Common myeloid progenitor, CD34-positive (primary cell): ENCODE measurements at regions not wholly inside any gene's neighbourhood (a gene's known extent, or its start where the extent isn't known, plus 50 kb on each side); places are given as distances from the start of the nearest gene placed in this dataset.

Experiments used
- CTCF ChIA-PET: fragments of 350-600 bp; sonication (Branson Sonifier 250); formaldehyde crosslinking; loops from one replicate; lab custom pipeline; 2021; ENCODE audit warnings: antibody characterized with exemption; lab: Charles Lee
- POLR2A ChIA-PET: fragments of 350-600 bp; sonication (Branson Sonifier 250); formaldehyde crosslinking; loops from one replicate; lab custom pipeline; 2021; ENCODE audit warnings: antibody characterized with exemption; lab: Charles Lee
- DNase-seq, 3 donors: peaks; one replicate each; pipeline versions ENCODE4 v3.0.0 to v3.0.0-alpha.2; 2013
- H3K27ac ChIP-seq, 2 experiments: 1 replicate in 1 of 2; 2 replicates in 1 of 2; pipeline ENCODE4 v1.7.0; 2013; ENCODE audit warnings: inconsistent platforms in 2 of 2, low read length in 2 of 2, mild to moderate bottlenecking in 2 of 2, low read depth in 1 of 2, moderate library complexity in 1 of 2; ENCODE audit not compliant: severe bottlenecking in 2 of 2, insufficient read depth in 1 of 2, poor library complexity in 1 of 2
- H3K27me3 ChIP-seq, 5 experiments: replicated peaks in 2 of 5; 1 replicate in 3 of 5; 2 replicates in 2 of 5; pipeline versions ENCODE4 v1.6.1 to v1.7.0; 2013; ENCODE audit warnings: low read length in 4 of 5, mild to moderate bottlenecking in 2 of 5, moderate library complexity in 2 of 5, inconsistent platforms in 1 of 5; ENCODE audit not compliant: insufficient read depth in 5 of 5, control insufficient read depth in 4 of 5
- H3K36me3 ChIP-seq, 4 experiments: 1 replicate in 2 of 4; 2 replicates in 2 of 4; pipeline versions ENCODE4 v1.6.1 to v1.7.0; 2013; ENCODE audit warnings: low read length in 3 of 4, control low read depth in 1 of 4, mild to moderate bottlenecking in 1 of 4; ENCODE audit not compliant: control insufficient read depth in 4 of 4, insufficient read depth in 4 of 4
- H3K4me1 ChIP-seq, 4 experiments: 1 replicate in 3 of 4; 2 replicates in 1 of 4; pipeline versions ENCODE4 v1.6.1 to v1.7.1; 2013; ENCODE audit warnings: low read length in 3 of 4, mild to moderate bottlenecking in 3 of 4, control low read depth in 1 of 4, inconsistent platforms in 1 of 4, moderate library complexity in 1 of 4; ENCODE audit not compliant: control insufficient read depth in 4 of 4, insufficient read depth in 4 of 4; ENCODE audit errors: control extremely low read depth in 1 of 4
- H3K4me3 ChIP-seq, 7 experiments: 1 replicate in 4 of 7; 2 replicates in 3 of 7; pipeline versions ENCODE4 v1.5.1 to v1.7.0; 2013; ENCODE audit warnings: mild to moderate bottlenecking in 7 of 7, low read length in 6 of 7, moderate library complexity in 6 of 7, inconsistent platforms in 2 of 7, low read depth in 2 of 7, control low read depth in 1 of 7; ENCODE audit not compliant: insufficient read depth in 4 of 7, control insufficient read depth in 1 of 7; ENCODE audit errors: extremely low read depth in 1 of 7
- H3K9me3 ChIP-seq, 5 experiments: 1 replicate in 4 of 5; 2 replicates in 1 of 5; pipeline versions ENCODE4 v1.6.1 to v1.7.1; 2013; ENCODE audit warnings: low read length in 4 of 5, mild to moderate bottlenecking in 2 of 5, inconsistent platforms in 1 of 5, low read depth in 1 of 5, moderate library complexity in 1 of 5; ENCODE audit not compliant: control insufficient read depth in 4 of 5, insufficient read depth in 2 of 5; ENCODE audit errors: control extremely low read depth in 1 of 5
- WGBS: methylation state at CpG from one replicate; pipeline ENCODE4 v1.1.5; 2013; ENCODE audit not compliant: insufficient coverage; 5-methylcytosine and 5-hydroxymethylcytosine counted together

- Histone ChIP-seq H3K27ac (no peak overlapping the region), H3K9me3 (no peaks in the 10 kb centered on the region), H3K27me3 (no peaks in the 10 kb centered on the region), H3K36me3 (no peaks in the 10 kb centered on the region), H3K4me3 (no peak overlapping the region), H3K4me1 (no peaks in the 10 kb centered on the region)
- POLR2A ChIA-PET: no interaction called here
- 100% methylated on average over 2 of the region's 2 CpGs for whole genome bisulfite sequencing
- DNase-seq: no peak
- CTCF ChIA-PET: no interaction called here
Measured at GRCh38 chr4:133637161-133637560, 488.1 kb downstream of the PCDH10 start.

DNA sequence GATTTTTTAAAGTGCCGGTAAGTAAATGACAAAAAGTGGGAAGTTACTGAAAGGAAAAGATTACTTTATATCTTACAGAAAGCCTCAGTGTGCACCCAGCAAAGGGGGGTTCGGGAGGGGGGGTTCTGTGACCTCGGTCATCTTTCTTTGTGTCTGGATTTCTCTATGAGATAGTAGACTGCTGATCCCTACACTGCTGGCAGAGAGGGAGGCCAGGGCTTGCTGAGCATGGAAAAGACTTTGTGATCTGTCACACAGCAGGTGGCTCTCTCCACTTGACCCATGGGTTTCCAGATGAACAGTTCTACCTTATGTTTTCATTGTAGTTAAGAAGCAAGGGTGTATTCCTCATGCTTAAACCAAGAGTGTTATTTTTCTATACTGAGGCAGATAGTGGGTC is 475.6 kb downstream of the PCDH10 start:
- CTCF ChIA-PET: no interaction called here
- no CpG with 5 or more reads among the region's 3 CpGs for WGBS
- DNase-seq: no peak
- no peaks in the 10 kb centered on the region for H3K36me3 ChIP-seq
- H3K4me1 ChIP-seq: peaks cover 0 to 11% (median 2%) of the 10 kb centered on the region in 4 experiments
- no peaks in the 10 kb centered on the region for H3K9me3 ChIP-seq
- no peaks in the 10 kb centered on the region for H3K27me3 ChIP-seq
- H3K4me3 ChIP-seq: no peak overlapping the region
- no peak overlapping the region for H3K27ac ChIP-seq
- POLR2A ChIA-PET: no interaction called here

- Histone ChIP-seq H3K27ac (no peak overlapping the region), H3K9me3 (no peaks in the 10 kb centered on the region), H3K36me3 (no peaks in the 10 kb centered on the region), H3K4me3 (no peak overlapping the region), H3K27me3 (no peaks in the 10 kb centered on the region), H3K4me1 (peaks cover 0 to 6% (median 2%) of the 10 kb centered on the region in 4 experiments)
- ChIA-PET CTCF (no interaction called here), POLR2A (interaction anchor here (0.7 kb wide), 1 partner anchor 409 kb away, joined by 3 read pairs; no protein-coding TSS in a partner anchor)
- WGBS: no CpG with 5 or more reads among the region's 2 CpGs
- DNase-seq: no peak
Measured at GRCh38 chr4:133623847-133624246, 474.8 kb downstream of the PCDH10 start.

DNA sequence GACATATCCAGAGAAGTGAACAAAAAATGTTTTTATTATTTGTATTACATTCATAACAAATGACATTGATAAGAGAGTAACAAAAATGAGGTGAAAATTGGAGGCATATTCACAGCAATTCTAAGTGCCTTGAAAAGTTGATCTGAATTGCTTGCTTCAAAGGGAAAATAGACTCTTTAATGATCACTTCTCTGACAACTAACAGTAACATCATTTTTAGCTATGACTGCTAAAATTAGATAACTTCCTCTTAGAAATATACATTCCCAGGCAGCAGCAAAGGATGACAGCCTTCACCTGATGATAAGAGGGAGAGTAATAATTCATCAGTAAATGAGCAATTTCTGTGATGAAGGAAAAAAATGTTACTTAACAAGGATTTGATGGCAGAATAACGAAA is 472.5 kb downstream of the PCDH10 start:
- Histone ChIP-seq H3K27me3 (no peaks in the 10 kb centered on the region), H3K4me1 (peaks cover 0 to 6% (median 2%) of the 10 kb centered on the region in 4 experiments), H3K36me3 (no peaks in the 10 kb centered on the region), H3K27ac (no peak overlapping the region), H3K9me3 (no peaks in the 10 kb centered on the region), H3K4me3 (no peak overlapping the region)
- WGBS: 33% methylated on average over 1 of the region's 1 CpG
- ChIA-PET POLR2A (no interaction called here), CTCF (no interaction called here)
- no peak for DNase-seq

DNA sequence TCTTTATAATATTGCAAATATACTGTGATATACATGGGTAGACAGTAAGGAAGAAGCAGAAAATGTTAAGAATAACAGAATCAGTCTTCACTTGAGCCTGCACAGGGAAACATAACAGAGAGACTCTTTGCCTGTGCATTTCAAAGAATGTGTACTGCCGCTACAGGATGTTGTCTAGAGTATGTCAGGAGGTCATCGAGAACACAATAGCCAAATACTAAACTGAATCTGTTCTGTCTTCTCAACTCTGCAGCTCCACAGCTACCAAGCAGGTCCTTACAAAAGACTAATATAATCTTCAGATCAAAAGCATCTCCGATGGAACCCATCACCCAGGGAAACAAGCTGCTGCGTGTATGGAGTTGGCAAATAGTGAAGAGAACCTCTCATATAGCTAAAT is 471.5 kb downstream of the PCDH10 start:
- 100% methylated on average over 3 of the region's 4 CpGs for WGBS
- H3K36me3 ChIP-seq: no peaks in the 10 kb centered on the region
- H3K4me1 ChIP-seq: peaks cover 0 to 6% (median 2%) of the 10 kb centered on the region in 4 experiments
- H3K27me3 ChIP-seq: no peaks in the 10 kb centered on the region
- ChIA-PET CTCF (no interaction called here), POLR2A (no interaction called here)
- H3K27ac ChIP-seq: no peak overlapping the region
- DNase-seq: no peak
- no peak overlapping the region for H3K4me3 ChIP-seq
- H3K9me3 ChIP-seq: no peaks in the 10 kb centered on the region

DNA sequence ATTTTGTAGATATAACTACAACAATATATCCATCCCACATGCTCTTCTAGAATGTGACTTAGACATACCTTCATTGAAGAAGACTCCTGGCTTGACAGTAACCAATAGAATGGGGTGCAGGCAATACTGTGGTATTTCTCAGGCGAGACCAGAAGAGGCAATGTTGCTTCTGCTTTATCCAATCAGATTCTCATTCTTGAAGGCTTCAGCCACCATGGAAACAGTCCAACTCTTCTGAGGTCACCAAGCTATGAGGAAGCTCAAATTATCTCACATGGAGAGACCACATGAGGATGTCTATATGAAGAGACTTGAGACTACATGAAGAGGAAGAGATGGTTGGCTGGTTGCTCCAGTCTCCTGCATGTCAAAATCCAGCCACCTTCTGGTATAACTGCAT is 469.9 kb downstream of the PCDH10 start:
- Histone ChIP-seq H3K27ac (no peak overlapping the region), H3K9me3 (no peaks in the 10 kb centered on the region), H3K27me3 (no peaks in the 10 kb centered on the region), H3K4me3 (no peak overlapping the region), H3K36me3 (no peaks in the 10 kb centered on the region), H3K4me1 (peaks cover 0 to 3% (median 0%) of the 10 kb centered on the region in 4 experiments)
- ChIA-PET POLR2A (no interaction called here), CTCF (no interaction called here)
- DNase-seq: no peak
- 60% methylated on average over 1 of the region's 1 CpG for WGBS

DNA sequence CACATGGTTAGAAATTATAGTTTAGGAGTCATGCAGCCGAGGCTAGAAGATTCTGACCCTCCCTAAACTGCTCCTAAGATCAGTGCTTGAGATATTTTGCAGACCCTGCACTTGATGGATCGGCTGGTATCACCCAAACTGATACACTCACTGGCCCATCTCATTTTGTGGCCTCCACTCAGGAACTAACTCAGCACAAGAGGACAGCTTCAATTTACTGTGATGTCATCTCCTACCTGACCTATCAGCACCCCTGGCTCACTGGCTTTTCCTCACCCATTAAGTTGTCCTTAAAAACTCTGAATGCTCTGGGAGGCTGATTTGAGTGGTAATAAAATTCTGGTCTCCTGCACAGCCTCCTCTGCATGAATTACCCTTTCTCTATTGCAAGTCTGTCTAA is 450.9 kb downstream of the PCDH10 start:
- DNase-seq: no peak
- CTCF ChIA-PET: no interaction called here
- peaks cover 0 to 1% (median 0%) of the 10 kb centered on the region in 5 experiments for H3K9me3 ChIP-seq
- 88% methylated on average over 1 of the region's 2 CpGs for whole genome bisulfite sequencing
- H3K4me3 ChIP-seq: no peak overlapping the region
- no peaks in the 10 kb centered on the region for H3K4me1 ChIP-seq
- no peak overlapping the region for H3K27ac ChIP-seq
- H3K36me3 ChIP-seq: no peaks in the 10 kb centered on the region
- POLR2A ChIA-PET: no interaction called here
- H3K27me3 ChIP-seq: no peaks in the 10 kb centered on the region
